ENCODE measurements at regions not wholly inside any gene's neighbourhood (a gene's known extent, or its start where the extent isn't known, plus 50 kb on each side); places are given as distances from the start of the nearest gene placed in this dataset.

DNA sequence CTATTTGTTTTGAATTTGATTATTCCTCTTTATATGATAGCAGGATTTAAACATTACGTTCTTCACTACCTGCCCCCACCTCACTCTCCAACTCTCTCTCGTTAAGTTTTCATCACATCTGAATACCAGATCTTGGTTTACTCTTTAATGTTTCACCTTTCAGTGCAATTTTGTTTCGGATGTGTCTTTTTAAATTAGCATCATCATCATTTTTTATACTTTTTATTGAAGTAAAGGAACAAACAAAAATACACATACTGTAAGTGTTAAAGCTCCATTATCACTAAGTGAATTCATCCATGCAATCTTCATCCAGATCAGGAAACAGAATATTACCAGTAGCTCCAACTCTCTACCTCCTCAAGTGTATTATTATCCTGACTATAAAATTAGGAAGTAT lies 310.6 kb downstream of the C3orf38 start:
- TF ChIP-seq, protein P1, sequence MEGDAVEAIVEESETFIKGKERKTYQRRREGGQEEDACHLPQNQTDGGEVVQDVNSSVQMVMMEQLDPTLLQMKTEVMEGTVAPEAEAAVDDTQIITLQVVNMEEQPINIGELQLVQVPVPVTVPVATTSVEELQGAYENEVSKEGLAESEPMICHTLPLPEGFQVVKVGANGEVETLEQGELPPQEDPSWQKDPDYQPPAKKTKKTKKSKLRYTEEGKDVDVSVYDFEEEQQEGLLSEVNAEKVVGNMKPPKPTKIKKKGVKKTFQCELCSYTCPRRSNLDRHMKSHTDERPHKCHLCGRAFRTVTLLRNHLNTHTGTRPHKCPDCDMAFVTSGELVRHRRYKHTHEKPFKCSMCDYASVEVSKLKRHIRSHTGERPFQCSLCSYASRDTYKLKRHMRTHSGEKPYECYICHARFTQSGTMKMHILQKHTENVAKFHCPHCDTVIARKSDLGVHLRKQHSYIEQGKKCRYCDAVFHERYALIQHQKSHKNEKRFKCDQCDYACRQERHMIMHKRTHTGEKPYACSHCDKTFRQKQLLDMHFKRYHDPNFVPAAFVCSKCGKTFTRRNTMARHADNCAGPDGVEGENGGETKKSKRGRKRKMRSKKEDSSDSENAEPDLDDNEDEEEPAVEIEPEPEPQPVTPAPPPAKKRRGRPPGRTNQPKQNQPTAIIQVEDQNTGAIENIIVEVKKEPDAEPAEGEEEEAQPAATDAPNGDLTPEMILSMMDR (IDR thresholded peaks at IDR 0.05; ENCODE audit: low read length), result no peak
- no peak for TF ChIP-seq EZH2 (optimal IDR thresholded peaks at IDR 0.05; ENCODE audit: low read depth, low read length)

Data from MM.1S (cell line).